ENCODE measurements at regions not wholly inside any gene's neighbourhood (a gene's known extent, or its start where the extent isn't known, plus 50 kb on each side); places are given as distances from the start of the nearest gene placed in this dataset.

- Histone ChIP-seq H3K36me3 (no peaks in the 10 kb centered on the region), H3K27ac (no peak overlapping the region), H3K4me3 (no peak overlapping the region), H3K4me1 (no peaks in the 10 kb centered on the region), H3K27me3 (no peaks in the 10 kb centered on the region), H3K9me3 (no peaks in the 10 kb centered on the region)
- DNase-seq, result no peak
- no peak for TF ChIP-seq POLR2A (IDR thresholded peaks at IDR 0.05)
- TF ChIP-seq, protein P1, sequence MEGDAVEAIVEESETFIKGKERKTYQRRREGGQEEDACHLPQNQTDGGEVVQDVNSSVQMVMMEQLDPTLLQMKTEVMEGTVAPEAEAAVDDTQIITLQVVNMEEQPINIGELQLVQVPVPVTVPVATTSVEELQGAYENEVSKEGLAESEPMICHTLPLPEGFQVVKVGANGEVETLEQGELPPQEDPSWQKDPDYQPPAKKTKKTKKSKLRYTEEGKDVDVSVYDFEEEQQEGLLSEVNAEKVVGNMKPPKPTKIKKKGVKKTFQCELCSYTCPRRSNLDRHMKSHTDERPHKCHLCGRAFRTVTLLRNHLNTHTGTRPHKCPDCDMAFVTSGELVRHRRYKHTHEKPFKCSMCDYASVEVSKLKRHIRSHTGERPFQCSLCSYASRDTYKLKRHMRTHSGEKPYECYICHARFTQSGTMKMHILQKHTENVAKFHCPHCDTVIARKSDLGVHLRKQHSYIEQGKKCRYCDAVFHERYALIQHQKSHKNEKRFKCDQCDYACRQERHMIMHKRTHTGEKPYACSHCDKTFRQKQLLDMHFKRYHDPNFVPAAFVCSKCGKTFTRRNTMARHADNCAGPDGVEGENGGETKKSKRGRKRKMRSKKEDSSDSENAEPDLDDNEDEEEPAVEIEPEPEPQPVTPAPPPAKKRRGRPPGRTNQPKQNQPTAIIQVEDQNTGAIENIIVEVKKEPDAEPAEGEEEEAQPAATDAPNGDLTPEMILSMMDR (IDR thresholded peaks at IDR 0.05), result no peak
Measured at GRCh38 chr4:89379511-89380044, 72.0 kb upstream of the GPRIN3 start.

- DNase-seq, result no peak
- Histone ChIP-seq H3K4me1 (no peaks in the 10 kb centered on the region), H3K27ac (no peak overlapping the region), H3K4me3 (no peak overlapping the region), H3K27me3 (no peaks in the 10 kb centered on the region), H3K36me3 (no peaks in the 10 kb centered on the region), H3K9me3 (no peaks in the 10 kb centered on the region)
- TF ChIP-seq POLR2A (IDR thresholded peaks at IDR 0.05), result no peak
- TF ChIP-seq, protein P1 (IDR thresholded peaks at IDR 0.05), result no peak
Measured at GRCh38 chr4:89373394-89373793, 65.8 kb upstream of the GPRIN3 start.

DNA sequence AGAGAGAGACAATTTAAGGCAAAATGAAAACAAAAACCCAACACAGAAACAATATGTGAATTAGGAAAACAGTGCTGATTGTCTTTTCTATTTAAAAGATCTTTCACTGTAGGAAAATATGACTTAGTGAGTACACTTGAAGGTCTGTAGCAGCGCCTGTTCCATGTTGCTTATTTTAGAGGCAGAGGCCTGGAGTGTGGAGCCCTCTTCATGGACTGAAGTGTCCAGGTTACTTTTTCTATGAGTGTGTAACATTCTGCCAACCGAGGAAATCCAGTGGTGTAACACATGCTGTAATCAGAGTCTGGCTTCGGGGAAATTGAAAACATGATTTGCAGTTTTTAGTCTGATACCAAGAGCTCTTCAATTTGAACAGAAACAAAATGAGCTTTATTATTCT lies 64.0 kb upstream of the GPRIN3 start:
- H3K36me3 ChIP-seq, result no peaks in the 10 kb centered on the region
- no peaks in the 10 kb centered on the region for H3K9me3 ChIP-seq
- TF ChIP-seq, protein P1 (IDR thresholded peaks at IDR 0.05), result no peak
- TF ChIP-seq POLR2A (IDR thresholded peaks at IDR 0.05), result no peak
- no peaks in the 10 kb centered on the region for H3K27me3 ChIP-seq
- DNase-seq, result no peak
- no peaks in the 10 kb centered on the region for H3K4me1 ChIP-seq
- H3K4me3 ChIP-seq, result no peak overlapping the region
- no peak overlapping the region for H3K27ac ChIP-seq

DNA sequence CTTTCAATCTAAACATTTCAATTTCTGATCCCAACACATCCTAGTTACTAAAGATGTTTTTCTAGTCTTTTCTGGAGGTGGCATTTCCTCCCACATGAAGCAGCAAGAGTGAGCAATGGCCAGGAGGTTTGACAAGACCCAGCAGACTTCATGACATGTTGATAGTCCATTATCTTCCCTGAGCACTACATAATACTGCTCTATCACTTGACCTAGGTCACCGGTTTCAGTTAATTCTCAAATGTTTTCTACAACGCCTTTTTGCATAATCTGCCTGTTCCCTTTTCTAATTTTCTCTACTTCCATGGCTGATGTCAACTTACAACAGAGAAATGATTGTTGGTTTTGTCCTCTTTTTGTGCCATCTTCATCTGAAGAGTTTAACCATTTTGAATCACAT lies 62.0 kb upstream of the GPRIN3 start:
- H3K4me1 ChIP-seq, result peaks cover 0 to 6% (median 0%) of the 10 kb centered on the region in 4 donors
- no peaks in the 10 kb centered on the region for H3K9me3 ChIP-seq
- H3K36me3 ChIP-seq, result no peaks in the 10 kb centered on the region
- no peak overlapping the region for H3K27ac ChIP-seq
- no peaks in the 10 kb centered on the region for H3K27me3 ChIP-seq
- DNase-seq, result no peak
- no peak overlapping the region for H3K4me3 ChIP-seq
- TF ChIP-seq, protein P1 (IDR thresholded peaks at IDR 0.05), result no peak
- TF ChIP-seq POLR2A (IDR thresholded peaks at IDR 0.05), result no peak

DNA sequence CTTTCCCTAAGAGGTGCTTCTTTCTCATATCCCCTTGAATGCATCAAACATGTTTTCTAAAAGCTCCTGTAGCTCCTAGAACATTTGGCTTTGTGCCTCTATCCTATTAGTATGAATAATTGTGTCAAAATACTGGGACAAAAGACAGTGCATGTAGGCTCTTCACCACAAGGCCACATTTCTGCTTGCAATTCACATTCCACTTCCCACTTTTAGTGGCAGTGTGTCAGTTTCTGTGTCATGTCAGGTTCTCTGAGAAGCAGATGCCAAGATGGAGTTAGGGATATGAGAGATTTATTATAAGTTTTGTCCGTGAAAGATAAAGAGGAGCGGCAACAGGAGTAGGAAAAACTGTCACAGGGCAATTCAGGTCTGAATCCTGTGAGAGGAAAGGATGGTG lies 61.3 kb upstream of the GPRIN3 start:
- Histone ChIP-seq H3K27me3 (no peaks in the 10 kb centered on the region), H3K27ac (no peak overlapping the region), H3K4me1 (peaks cover 0 to 6% (median 0%) of the 10 kb centered on the region in 4 donors), H3K36me3 (no peaks in the 10 kb centered on the region), H3K4me3 (no peak overlapping the region), H3K9me3 (no peaks in the 10 kb centered on the region)
- DNase-seq, result no peak
- TF ChIP-seq, protein P1 (IDR thresholded peaks at IDR 0.05), result no peak
- no peak for TF ChIP-seq POLR2A (IDR thresholded peaks at IDR 0.05)

GRCh38 chr4:89365776-89366175 lies 58.2 kb upstream of the GPRIN3 start:
- TF ChIP-seq, protein P1 (IDR thresholded peaks at IDR 0.05), result no peak
- no peak for TF ChIP-seq POLR2A (IDR thresholded peaks at IDR 0.05)
- Histone ChIP-seq H3K4me1 (peaks cover 0 to 6% (median 0%) of the 10 kb centered on the region in 4 donors), H3K36me3 (no peaks in the 10 kb centered on the region), H3K27ac (peak overlapping the region in 2 of 4 donors; percentile 26 to 57), H3K27me3 (no peaks in the 10 kb centered on the region), H3K4me3 (no peak overlapping the region), H3K9me3 (no peaks in the 10 kb centered on the region)
- DNase-seq, result no peak
